ENCODE measurements at regions not wholly inside any gene's neighbourhood (a gene's known extent, or its start where the extent isn't known, plus 50 kb on each side); places are given as distances from the start of the nearest gene placed in this dataset.
A peak's percentile ranks its signal among the peaks of the same experiment; 100 is the strongest.

GRCh38 chr4:141335166-141335565, 114.5 kb downstream of the ZNF330 start:
- no peak overlapping the region for H3K27ac ChIP-seq
- TF ChIP-seq, protein P1, sequence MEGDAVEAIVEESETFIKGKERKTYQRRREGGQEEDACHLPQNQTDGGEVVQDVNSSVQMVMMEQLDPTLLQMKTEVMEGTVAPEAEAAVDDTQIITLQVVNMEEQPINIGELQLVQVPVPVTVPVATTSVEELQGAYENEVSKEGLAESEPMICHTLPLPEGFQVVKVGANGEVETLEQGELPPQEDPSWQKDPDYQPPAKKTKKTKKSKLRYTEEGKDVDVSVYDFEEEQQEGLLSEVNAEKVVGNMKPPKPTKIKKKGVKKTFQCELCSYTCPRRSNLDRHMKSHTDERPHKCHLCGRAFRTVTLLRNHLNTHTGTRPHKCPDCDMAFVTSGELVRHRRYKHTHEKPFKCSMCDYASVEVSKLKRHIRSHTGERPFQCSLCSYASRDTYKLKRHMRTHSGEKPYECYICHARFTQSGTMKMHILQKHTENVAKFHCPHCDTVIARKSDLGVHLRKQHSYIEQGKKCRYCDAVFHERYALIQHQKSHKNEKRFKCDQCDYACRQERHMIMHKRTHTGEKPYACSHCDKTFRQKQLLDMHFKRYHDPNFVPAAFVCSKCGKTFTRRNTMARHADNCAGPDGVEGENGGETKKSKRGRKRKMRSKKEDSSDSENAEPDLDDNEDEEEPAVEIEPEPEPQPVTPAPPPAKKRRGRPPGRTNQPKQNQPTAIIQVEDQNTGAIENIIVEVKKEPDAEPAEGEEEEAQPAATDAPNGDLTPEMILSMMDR (conservative IDR thresholded peaks at IDR 0.05): no peak

DNA sequence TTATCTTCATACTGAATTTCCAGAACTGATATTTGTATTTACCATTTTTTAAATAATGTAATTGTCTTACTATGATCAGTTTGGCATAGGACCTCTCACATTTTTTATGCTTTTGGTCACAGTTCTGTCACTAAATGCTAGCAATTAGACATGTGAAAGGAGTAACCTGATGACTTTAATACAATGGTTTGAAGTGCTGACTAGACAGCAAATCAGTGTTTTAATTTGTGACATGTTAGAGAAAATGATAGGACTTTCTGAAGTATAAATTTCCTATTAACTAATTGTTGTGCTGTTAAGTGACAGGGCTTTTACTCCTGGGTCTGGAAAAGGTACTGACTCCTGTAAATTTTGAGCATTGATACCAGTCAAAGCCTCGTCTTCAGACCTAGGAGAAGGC, 117.5 kb downstream of the ZNF330 start:
- H3K27ac ChIP-seq: no peak overlapping the region

DNA sequence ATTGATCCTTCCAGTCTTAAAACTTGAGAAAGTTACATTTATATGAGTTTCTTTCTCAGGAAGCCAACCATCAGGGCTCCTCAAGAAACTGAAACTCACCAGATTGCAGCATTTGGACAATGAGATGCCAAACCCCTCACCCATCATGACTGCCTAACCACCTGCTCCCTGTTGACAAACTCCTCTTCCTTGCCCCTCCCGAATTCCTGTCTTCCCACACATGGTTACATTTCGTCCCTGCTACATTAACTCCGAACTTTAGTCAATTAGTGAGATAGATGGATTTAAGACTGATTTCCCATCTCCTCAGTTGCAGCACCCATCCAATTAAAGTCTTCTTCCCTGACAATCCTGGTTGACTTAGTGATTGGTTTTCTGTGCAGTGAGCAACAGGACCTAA, 118.7 kb downstream of the ZNF330 start:
- TF ChIP-seq, protein P1 (conservative IDR thresholded peaks at IDR 0.05): no peak
- H3K27ac ChIP-seq: no peak overlapping the region

More for the DNA sequence above, 117.5 kb downstream of the ZNF330 start:
- TF ChIP-seq, protein P1 (conservative IDR thresholded peaks at IDR 0.05): no peak

DNA sequence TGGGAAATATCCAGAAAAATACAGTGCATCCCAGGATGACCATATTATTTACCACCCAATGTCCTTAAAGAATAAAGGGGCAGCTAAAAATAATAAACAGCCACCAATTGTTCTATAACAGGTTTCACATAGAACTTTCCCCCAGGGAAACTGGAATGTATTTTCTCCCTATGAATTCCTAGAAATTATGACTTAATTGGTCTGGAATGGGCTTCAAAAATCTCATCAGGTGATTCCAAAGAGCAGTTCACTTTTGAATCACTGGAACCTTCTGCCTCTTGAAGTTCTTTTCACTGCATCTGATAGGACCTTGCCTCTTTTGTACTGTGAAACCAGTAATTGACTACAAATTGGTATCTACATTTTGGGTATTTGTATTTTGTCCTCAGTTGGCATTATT, 119.3 kb downstream of the ZNF330 start:
- no peak overlapping the region for H3K27ac ChIP-seq
- TF ChIP-seq, protein P1 (conservative IDR thresholded peaks at IDR 0.05): no peak

GRCh38 chr4:141340458-141340857, 119.8 kb downstream of the ZNF330 start:
- no peak overlapping the region for H3K27ac ChIP-seq
- TF ChIP-seq, protein P1 (conservative IDR thresholded peaks at IDR 0.05): no peak

DNA sequence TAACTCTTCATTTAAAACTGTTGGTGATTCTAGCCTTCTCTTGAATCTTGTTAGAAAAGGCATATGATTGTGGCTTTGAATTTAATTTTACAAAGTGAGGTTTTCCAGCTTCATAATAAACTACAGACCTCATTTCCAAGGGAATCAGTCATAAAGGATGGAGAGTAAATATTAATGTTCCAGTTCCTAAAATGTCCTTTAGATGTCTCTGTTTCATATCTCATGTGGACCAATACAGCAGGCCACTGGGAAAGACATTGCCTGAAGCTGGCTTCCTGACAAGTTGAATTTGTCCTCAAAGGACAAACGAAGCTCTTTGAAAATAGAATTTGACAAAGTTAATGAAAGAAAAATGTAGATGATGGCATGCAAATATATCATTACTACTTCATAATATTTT, 125.4 kb downstream of the ZNF330 start:
- TF ChIP-seq, protein P1 (conservative IDR thresholded peaks at IDR 0.05): peak; percentile 81

GRCh38 chr4:141347684-141348083, 127.0 kb downstream of the ZNF330 start:
- H3K27ac ChIP-seq: no peak overlapping the region
- TF ChIP-seq, protein P1 (conservative IDR thresholded peaks at IDR 0.05): no peak

More for the DNA sequence above, 125.4 kb downstream of the ZNF330 start:
- H3K27ac ChIP-seq: no peak overlapping the region
